ENCODE measurements at regions not wholly inside any gene's neighbourhood (a gene's known extent, or its start where the extent isn't known, plus 50 kb on each side); places are given as distances from the start of the nearest gene placed in this dataset.

GRCh38 chr18:61196750-61197149, 136.5 kb upstream of the CDH20 start:
- Histone ChIP-seq H3K36me3 (ENCODE audit: insufficient read depth, low read depth, low read length) (no peaks in the 10 kb centered on the region), H3K27me3 (ENCODE audit: insufficient read depth, low read length) (no peaks in the 10 kb centered on the region), H3K9me3 (ENCODE audit: insufficient read depth, low read depth, low read length) (no peaks in the 10 kb centered on the region), H3K4me1 (ENCODE audit: insufficient read depth, low read length) (peaks cover 5% of the 10 kb centered on the region; the same call in 1 of the 2 replicates), H3K27ac (ENCODE audit: low read length) (no peak overlapping the region), H3K9ac (ENCODE audit: low read depth, low read length) (no peak overlapping the region), H3K4me3 (ENCODE audit: low read length) (no peak overlapping the region)

DNA sequence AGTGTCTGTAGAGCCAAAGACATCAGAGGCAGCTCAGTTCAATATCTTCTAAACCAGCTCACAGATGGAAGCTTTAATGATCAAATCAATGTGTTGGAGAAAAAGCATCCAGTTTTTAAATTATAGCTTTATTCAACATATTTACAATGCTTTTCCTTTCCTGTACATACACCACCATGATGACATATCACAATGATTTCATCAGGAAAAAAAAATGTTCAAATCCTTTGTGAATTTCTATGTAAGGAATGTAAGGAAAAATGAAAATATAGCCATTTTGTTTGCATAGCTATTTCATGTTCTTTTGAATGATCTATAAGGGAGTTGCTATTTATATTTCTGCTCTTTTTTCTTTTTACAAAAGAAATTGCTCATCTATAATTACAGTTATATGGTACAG, 134.7 kb upstream of the CDH20 start:
- no peak overlapping the region for H3K4me3 ChIP-seq (ENCODE audit: low read length)
- peaks cover 5% of the 10 kb centered on the region; the same call in 1 of the 2 replicates for H3K4me1 ChIP-seq (ENCODE audit: insufficient read depth, low read length)
- no peaks in the 10 kb centered on the region for H3K27me3 ChIP-seq (ENCODE audit: insufficient read depth, low read length)
- no peak overlapping the region for H3K27ac ChIP-seq (ENCODE audit: low read length)
- no peak overlapping the region for H3K9ac ChIP-seq (ENCODE audit: low read depth, low read length)
- H3K9me3 ChIP-seq (ENCODE audit: insufficient read depth, low read depth, low read length), result no peaks in the 10 kb centered on the region
- H3K36me3 ChIP-seq (ENCODE audit: insufficient read depth, low read depth, low read length), result no peaks in the 10 kb centered on the region

DNA sequence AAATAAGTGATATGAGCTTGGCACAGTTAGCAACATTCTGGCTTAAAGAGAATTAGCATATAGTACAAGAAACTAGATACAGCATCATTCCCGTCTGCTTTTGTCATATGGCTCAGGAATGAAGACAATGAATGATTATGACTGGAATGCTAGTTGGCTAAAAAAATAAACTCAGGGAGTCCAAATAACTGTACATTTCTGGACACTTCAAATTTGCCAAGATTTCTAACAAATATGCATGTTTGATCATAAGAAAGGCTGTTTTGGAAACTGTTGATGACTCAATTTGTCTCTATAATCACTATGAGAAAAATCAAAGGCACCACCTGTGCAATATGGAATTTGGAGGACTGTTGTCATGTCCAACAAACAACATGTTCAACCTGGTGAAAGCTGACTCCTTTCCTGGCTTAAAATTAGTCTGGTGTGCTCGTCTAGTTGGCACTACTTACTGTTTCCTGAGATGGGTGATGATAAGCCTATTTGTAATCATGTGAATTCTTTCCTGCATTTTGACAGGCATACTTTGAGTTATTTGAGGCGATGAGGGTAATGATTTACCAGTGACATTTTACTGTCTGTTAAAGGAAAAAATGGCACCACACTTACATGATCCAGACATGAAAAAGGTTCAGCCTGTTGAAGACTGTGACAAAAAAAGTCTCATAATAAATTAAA, 133.9 kb upstream of the CDH20 start:
- Histone ChIP-seq H3K9me3 (ENCODE audit: insufficient read depth, low read depth, low read length) (no peaks in the 10 kb centered on the region), H3K27me3 (ENCODE audit: insufficient read depth, low read length) (no peaks in the 10 kb centered on the region), H3K36me3 (ENCODE audit: insufficient read depth, low read depth, low read length) (no peaks in the 10 kb centered on the region), H3K27ac (ENCODE audit: low read length) (no peak overlapping the region), H3K4me3 (ENCODE audit: low read length) (no peak overlapping the region), H3K4me1 (ENCODE audit: insufficient read depth, low read length) (peaks cover 5% of the 10 kb centered on the region; the same call in 1 of the 2 replicates), H3K9ac (ENCODE audit: low read depth, low read length) (no peak overlapping the region)

DNA sequence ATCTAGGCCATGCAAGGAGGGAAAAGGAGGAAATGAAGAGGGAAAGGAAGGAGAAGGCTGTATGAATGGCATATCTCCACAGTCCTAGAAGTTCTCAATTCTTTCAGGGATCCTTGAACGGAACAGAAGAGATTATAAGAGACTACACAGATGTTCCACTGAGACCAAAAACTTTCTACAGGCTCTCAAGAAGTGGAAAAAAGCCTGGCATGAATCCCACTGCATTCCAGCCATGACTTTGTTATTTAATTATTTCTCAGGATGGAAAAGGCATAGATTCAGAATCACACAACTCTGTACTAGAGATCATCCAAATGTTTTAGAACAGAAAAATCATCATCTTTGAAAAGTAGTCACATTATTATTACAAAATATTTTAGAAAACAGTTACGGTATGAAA, 131.7 kb upstream of the CDH20 start:
- H3K4me1 ChIP-seq (ENCODE audit: insufficient read depth, low read length), result peaks cover 5% of the 10 kb centered on the region; the same call in 1 of the 2 replicates
- no peaks in the 10 kb centered on the region for H3K9me3 ChIP-seq (ENCODE audit: insufficient read depth, low read depth, low read length)
- no peak overlapping the region for H3K27ac ChIP-seq (ENCODE audit: low read length)
- H3K4me3 ChIP-seq (ENCODE audit: low read length), result no peak overlapping the region
- no peak overlapping the region for H3K9ac ChIP-seq (ENCODE audit: low read depth, low read length)
- no peaks in the 10 kb centered on the region for H3K36me3 ChIP-seq (ENCODE audit: insufficient read depth, low read depth, low read length)
- no peaks in the 10 kb centered on the region for H3K27me3 ChIP-seq (ENCODE audit: insufficient read depth, low read length)

GRCh38 chr18:61203151-61203550, 130.1 kb upstream of the CDH20 start:
- no peak overlapping the region for H3K27ac ChIP-seq (ENCODE audit: low read length)
- H3K4me3 ChIP-seq (ENCODE audit: low read length), result no peak overlapping the region
- H3K4me1 ChIP-seq (ENCODE audit: insufficient read depth, low read length), result peaks cover 2% of the 10 kb centered on the region; the same call in 1 of the 2 replicates
- H3K27me3 ChIP-seq (ENCODE audit: insufficient read depth, low read length), result no peaks in the 10 kb centered on the region
- H3K9me3 ChIP-seq (ENCODE audit: insufficient read depth, low read depth, low read length), result no peaks in the 10 kb centered on the region
- no peak overlapping the region for H3K9ac ChIP-seq (ENCODE audit: low read depth, low read length)
- H3K36me3 ChIP-seq (ENCODE audit: insufficient read depth, low read depth, low read length), result no peaks in the 10 kb centered on the region

GRCh38 chr18:61209801-61210200, 123.4 kb upstream of the CDH20 start:
- Histone ChIP-seq H3K27ac (ENCODE audit: low read length) (no peak overlapping the region), H3K4me1 (ENCODE audit: insufficient read depth, low read length) (no peaks in the 10 kb centered on the region), H3K4me3 (ENCODE audit: low read length) (no peak overlapping the region)

GRCh38 chr18:61216051-61216450, 117.2 kb upstream of the CDH20 start:
- H3K9me3 ChIP-seq (ENCODE audit: insufficient read depth, low read depth, low read length), result no peaks in the 10 kb centered on the region
- H3K9ac ChIP-seq (ENCODE audit: low read depth, low read length), result no peak overlapping the region
- no peaks in the 10 kb centered on the region for H3K27me3 ChIP-seq (ENCODE audit: insufficient read depth, low read length)
- H3K4me1 ChIP-seq (ENCODE audit: insufficient read depth, low read length), result no peaks in the 10 kb centered on the region
- no peak overlapping the region for H3K27ac ChIP-seq (ENCODE audit: low read length)
- H3K36me3 ChIP-seq (ENCODE audit: insufficient read depth, low read depth, low read length), result no peaks in the 10 kb centered on the region
- no peak overlapping the region for H3K4me3 ChIP-seq (ENCODE audit: low read length)

More at GRCh38 chr18:61209801-61210200, 123.4 kb upstream of the CDH20 start:
- Histone ChIP-seq H3K9me3 (ENCODE audit: insufficient read depth, low read depth, low read length) (no peaks in the 10 kb centered on the region), H3K36me3 (ENCODE audit: insufficient read depth, low read depth, low read length) (no peaks in the 10 kb centered on the region), H3K9ac (ENCODE audit: low read depth, low read length) (no peak overlapping the region), H3K27me3 (ENCODE audit: insufficient read depth, low read length) (no peaks in the 10 kb centered on the region)

DNA sequence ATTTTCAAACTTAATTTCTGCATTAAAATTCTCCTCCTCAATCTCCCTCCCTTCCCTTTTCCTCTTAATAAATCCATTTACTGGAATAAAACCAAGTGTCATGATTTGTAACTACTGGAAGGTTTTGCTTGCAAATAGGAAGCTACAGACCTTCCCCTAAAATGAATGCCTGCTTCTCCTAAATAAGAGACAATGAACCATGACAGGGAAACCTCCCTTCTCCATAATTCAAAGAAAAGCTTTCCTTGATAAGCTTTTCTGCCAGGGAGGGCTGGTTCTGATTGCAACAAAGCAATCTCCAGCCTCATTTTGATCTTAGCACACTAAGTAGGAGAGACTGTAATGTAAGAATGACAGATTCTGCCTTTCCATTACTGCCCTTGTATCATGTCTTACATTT, 111.0 kb upstream of the CDH20 start:
- Histone ChIP-seq H3K4me3 (ENCODE audit: low read length) (no peak overlapping the region), H3K36me3 (ENCODE audit: insufficient read depth, low read depth, low read length) (no peaks in the 10 kb centered on the region), H3K27ac (ENCODE audit: low read length) (no peak overlapping the region), H3K27me3 (ENCODE audit: insufficient read depth, low read length) (no peaks in the 10 kb centered on the region), H3K4me1 (ENCODE audit: insufficient read depth, low read length) (no peaks in the 10 kb centered on the region), H3K9ac (ENCODE audit: low read depth, low read length) (no peak overlapping the region), H3K9me3 (ENCODE audit: insufficient read depth, low read depth, low read length) (peaks cover 10% of the 10 kb centered on the region; the same call in 1 of the 2 replicates)

DNA sequence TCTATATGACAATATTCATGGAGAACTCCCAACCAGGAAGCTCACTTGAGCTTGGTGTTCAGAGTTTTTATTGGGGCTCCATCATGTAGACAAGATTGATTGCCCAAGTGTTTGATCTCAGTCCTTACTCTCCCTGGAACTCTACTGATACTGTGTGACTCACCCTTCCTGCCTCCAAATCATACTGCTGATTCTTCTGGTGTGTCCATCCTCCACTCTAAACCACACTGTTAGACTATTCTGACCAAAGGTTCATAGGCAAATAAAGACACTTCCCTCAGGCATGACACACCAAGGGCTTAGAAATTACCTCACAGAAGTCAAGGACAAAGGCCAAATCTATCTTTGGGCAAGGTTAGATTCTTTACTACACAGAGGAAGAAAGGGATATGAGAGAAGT, 107.9 kb upstream of the CDH20 start:
- H3K4me1 ChIP-seq (ENCODE audit: insufficient read depth, low read length), result no peaks in the 10 kb centered on the region
- peaks cover 10% of the 10 kb centered on the region; the same call in 1 of the 2 replicates for H3K9me3 ChIP-seq (ENCODE audit: insufficient read depth, low read depth, low read length)
- no peak overlapping the region for H3K27ac ChIP-seq (ENCODE audit: low read length)
- no peak overlapping the region for H3K9ac ChIP-seq (ENCODE audit: low read depth, low read length)
- H3K4me3 ChIP-seq (ENCODE audit: low read length), result no peak overlapping the region
- no peaks in the 10 kb centered on the region for H3K36me3 ChIP-seq (ENCODE audit: insufficient read depth, low read depth, low read length)
- no peaks in the 10 kb centered on the region for H3K27me3 ChIP-seq (ENCODE audit: insufficient read depth, low read length)

- no peaks in the 10 kb centered on the region for H3K36me3 ChIP-seq (ENCODE audit: insufficient read depth, low read depth, low read length)
- H3K9me3 ChIP-seq (ENCODE audit: insufficient read depth, low read depth, low read length), result no peaks in the 10 kb centered on the region
- no peak overlapping the region for H3K27ac ChIP-seq (ENCODE audit: low read length)
- H3K9ac ChIP-seq (ENCODE audit: low read depth, low read length), result no peak overlapping the region
- H3K4me1 ChIP-seq (ENCODE audit: insufficient read depth, low read length), result no peaks in the 10 kb centered on the region
- no peak overlapping the region for H3K4me3 ChIP-seq (ENCODE audit: low read length)
- H3K27me3 ChIP-seq (ENCODE audit: insufficient read depth, low read length), result no peaks in the 10 kb centered on the region
Observed at GRCh38 chr18:61236356-61237057, 96.7 kb upstream of the CDH20 start.

DNA sequence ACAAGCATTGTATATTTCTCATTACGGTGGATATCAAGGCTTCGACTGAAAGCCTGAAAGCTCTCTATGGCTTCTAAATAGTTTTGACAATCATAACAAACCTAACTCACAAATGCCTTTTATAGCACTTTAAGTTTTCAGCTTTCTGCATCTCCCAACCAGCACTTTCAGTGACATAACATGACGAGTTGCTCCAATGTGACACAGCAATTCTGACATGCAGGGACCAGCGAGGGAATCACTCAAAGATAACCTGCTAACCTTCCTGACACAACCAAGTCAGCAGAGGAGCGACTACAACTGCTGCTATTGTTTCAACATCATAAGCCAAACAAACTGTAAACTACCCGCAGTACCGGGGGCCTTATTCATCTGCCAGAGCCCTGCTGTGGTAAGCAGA, 95.7 kb upstream of the CDH20 start:
- Histone ChIP-seq H3K9ac (ENCODE audit: low read depth, low read length) (no peak overlapping the region), H3K4me3 (ENCODE audit: low read length) (no peak overlapping the region), H3K36me3 (ENCODE audit: insufficient read depth, low read depth, low read length) (no peaks in the 10 kb centered on the region), H3K27ac (ENCODE audit: low read length) (no peak overlapping the region), H3K27me3 (ENCODE audit: insufficient read depth, low read length) (no peaks in the 10 kb centered on the region), H3K9me3 (ENCODE audit: insufficient read depth, low read depth, low read length) (no peaks in the 10 kb centered on the region), H3K4me1 (ENCODE audit: insufficient read depth, low read length) (no peaks in the 10 kb centered on the region)

GRCh38 chr18:61239051-61239450, 94.2 kb upstream of the CDH20 start:
- Histone ChIP-seq H3K9ac (ENCODE audit: low read depth, low read length) (no peak overlapping the region), H3K27ac (ENCODE audit: low read length) (no peak overlapping the region), H3K4me3 (ENCODE audit: low read length) (no peak overlapping the region), H3K36me3 (ENCODE audit: insufficient read depth, low read depth, low read length) (no peaks in the 10 kb centered on the region), H3K4me1 (ENCODE audit: insufficient read depth, low read length) (no peaks in the 10 kb centered on the region), H3K27me3 (ENCODE audit: insufficient read depth, low read length) (no peaks in the 10 kb centered on the region), H3K9me3 (ENCODE audit: insufficient read depth, low read depth, low read length) (no peaks in the 10 kb centered on the region)
